VCaP (cell line): ENCODE measurements at regions not wholly inside any gene's neighbourhood (a gene's known extent, or its start where the extent isn't known, plus 50 kb on each side); places are given as distances from the start of the nearest gene placed in this dataset.

Experiments
- H3K27ac ChIP-seq: fragments of 450-650 bp; 2 replicates; pipeline ENCODE4 v1.5.1; 2017
- CTCF ChIP-seq: fragments of 450-650 bp; conservative IDR thresholded peaks from 2 replicates; pipeline ENCODE4 v1.5.1; 2017; ENCODE audit warnings: mild to moderate bottlenecking, moderate library complexity

- no peak for TF ChIP-seq CTCF
- H3K27ac ChIP-seq: no peak overlapping the region
Observed at GRCh38 chr3:68060191-68060590, 405.8 kb upstream of the SUCLG2 start.

- H3K27ac ChIP-seq: no peak overlapping the region
- no peak for TF ChIP-seq CTCF
Observed at GRCh38 chr3:68059628-68060152, 405.3 kb upstream of the SUCLG2 start.

GRCh38 chr3:68057637-68058320 is 403.4 kb upstream of the SUCLG2 start:
- TF ChIP-seq CTCF: no peak
- no peak overlapping the region for H3K27ac ChIP-seq

- H3K27ac ChIP-seq: no peak overlapping the region
- TF ChIP-seq CTCF: no peak
Observed at GRCh38 chr3:68056556-68056955, 402.1 kb upstream of the SUCLG2 start.

- TF ChIP-seq CTCF: no peak
- H3K27ac ChIP-seq: no peak overlapping the region
Observed at GRCh38 chr3:68055215-68055614, 400.8 kb upstream of the SUCLG2 start.

GRCh38 chr3:68049776-68050175 is 395.4 kb upstream of the SUCLG2 start:
- TF ChIP-seq CTCF: no peak

GRCh38 chr3:68045976-68046375 is 391.6 kb upstream of the SUCLG2 start:
- TF ChIP-seq CTCF: no peak
- no peak overlapping the region for H3K27ac ChIP-seq

More at GRCh38 chr3:68049776-68050175, 395.4 kb upstream of the SUCLG2 start:
- no peak overlapping the region for H3K27ac ChIP-seq
